Karpas-422 (cell line): ENCODE measurements at regions not wholly inside any gene's neighbourhood (a gene's known extent, or its start where the extent isn't known, plus 50 kb on each side); places are given as distances from the start of the nearest gene placed in this dataset.

Source experiments
- DNase-seq: peaks from one replicate; pipeline ENCODE4 v3.0.0-alpha.2; 2015
- H2AFZ ChIP-seq: fragments of 200-600 bp; sonication (generic); 2 replicates; pipeline ENCODE4 v1.6.1; 2014; ENCODE audit warnings: antibody characterized with exemption, low read length, mixed read lengths
- H3K27ac ChIP-seq: fragments of 200-600 bp; sonication (generic); 2 replicates; pipeline ENCODE4 v1.5.1; 2014; ENCODE audit warnings: mild to moderate bottlenecking, low read length, moderate library complexity
- H3K27me3 ChIP-seq: fragments of 200-600 bp; sonication (generic); 2 replicates; pipeline ENCODE4 v1.6.1; 2014; ENCODE audit warnings: low read length, mixed read lengths
- H3K36me3 ChIP-seq: fragments of 200-600 bp; sonication (generic); 2 replicates; pipeline ENCODE4 v1.6.1; 2014; ENCODE audit warnings: low read length, mixed read lengths; ENCODE audit not compliant: insufficient read depth
- H3K4me1 ChIP-seq: fragments of 200-600 bp; sonication (generic); 2 replicates; pipeline ENCODE4 v1.6.1; 2014; ENCODE audit warnings: mild to moderate bottlenecking, low read length, mixed read lengths
- H3K4me2 ChIP-seq: fragments of 200-600 bp; sonication (generic); 2 replicates; pipeline ENCODE4 v1.6.1; 2014; ENCODE audit warnings: low read length, low read depth, mild to moderate bottlenecking; ENCODE audit not compliant: poor library complexity, severe bottlenecking
- H3K4me3 ChIP-seq: fragments of 200-600 bp; sonication (generic); 2 replicates; pipeline ENCODE4 v1.5.1; 2014; ENCODE audit warnings: mild to moderate bottlenecking, antibody characterized with exemption, low read length, mixed read lengths
- H3K79me2 ChIP-seq: fragments of 200-600 bp; sonication (generic); 2 replicates; pipeline ENCODE4 v1.6.1; 2014; ENCODE audit warnings: mild to moderate bottlenecking, low read length, mixed read lengths
- H3K9ac ChIP-seq: fragments of 200-600 bp; sonication (generic); 2 replicates; pipeline ENCODE4 v1.6.0; 2014; ENCODE audit warnings: low read length
- H3K9me2 ChIP-seq: fragments of 200-600 bp; sonication (generic), shearing (Covaris generic); replicated peaks from 2 replicates; pipeline ENCODE4 v1.6.0; 2014; ENCODE audit warnings: mild to moderate bottlenecking, low read length, moderate library complexity; ENCODE audit not compliant: insufficient read depth
- H3K9me3 ChIP-seq: fragments of 300-700, 200-600 bp; sonication (generic); 2 replicates; pipeline ENCODE4 v1.6.1; 2014; ENCODE audit warnings: low read length, mixed read lengths
- H4K20me1 ChIP-seq: fragments of 200-600 bp; sonication (generic); 2 replicates; pipeline ENCODE4 v1.6.1; 2014; ENCODE audit warnings: mild to moderate bottlenecking, antibody characterized with exemption, low read length, low read depth; ENCODE audit not compliant: insufficient read depth

DNA sequence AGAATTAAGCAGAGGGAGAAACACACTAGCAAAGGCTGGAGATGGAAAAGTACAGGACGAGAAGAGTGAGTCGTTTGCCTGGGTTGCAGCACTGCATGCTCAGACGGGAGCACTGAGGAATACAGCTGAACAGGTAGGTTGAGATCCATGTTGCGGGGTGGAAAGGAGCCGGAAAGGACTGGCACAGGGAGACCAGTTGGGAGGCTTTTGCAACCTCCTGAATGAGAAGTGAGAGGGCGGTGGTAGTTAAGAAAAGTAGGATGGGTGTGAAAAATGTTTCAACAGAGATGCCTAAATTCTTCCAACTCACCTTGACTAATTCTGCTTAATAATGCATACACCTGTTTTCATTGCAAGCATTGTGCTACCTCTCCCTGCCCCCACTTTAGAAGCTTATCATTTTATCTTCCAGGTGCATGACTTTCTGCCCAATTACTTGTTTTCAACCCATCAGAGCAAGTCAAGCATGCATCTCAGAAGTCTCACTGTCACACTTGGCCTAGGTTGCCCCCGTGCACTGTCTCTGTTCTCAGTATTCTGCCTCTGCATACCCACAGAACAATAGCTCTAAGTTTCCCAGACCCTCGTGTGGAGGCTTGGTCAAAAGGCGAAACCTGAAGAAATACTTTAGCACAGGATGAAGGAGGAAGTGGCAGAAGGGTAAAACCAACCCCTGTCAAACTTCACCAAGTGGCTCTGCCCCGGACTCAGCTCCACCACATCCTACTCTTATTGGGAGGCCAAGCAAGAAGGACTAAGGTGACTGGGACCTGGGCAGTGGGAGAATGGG is 199.3 kb upstream of the BCL6 start:
- peak overlapping the region; percentile 97 for H3K27ac ChIP-seq
- no peaks in the 10 kb centered on the region for H3K9me3 ChIP-seq
- no peak overlapping the region for H2AFZ ChIP-seq
- no peaks in the 10 kb centered on the region for H4K20me1 ChIP-seq
- H3K4me3 ChIP-seq: peak overlapping the region; percentile 62
- peak; percentile 95 for DNase-seq
- no peaks in the 10 kb centered on the region for H3K79me2 ChIP-seq
- no peaks in the 10 kb centered on the region for H3K27me3 ChIP-seq
- peaks cover 100% of the 10 kb centered on the region for H3K4me1 ChIP-seq
- H3K9me2 ChIP-seq: no peaks in the 10 kb centered on the region
- no peaks in the 10 kb centered on the region for H3K36me3 ChIP-seq
- peak overlapping the region; percentile 77 for H3K4me2 ChIP-seq
- peak overlapping the region; percentile 84 for H3K9ac ChIP-seq

GRCh38 chr3:187945374-187945773 is 200.1 kb upstream of the BCL6 start:
- peaks cover 100% of the 10 kb centered on the region for H3K4me1 ChIP-seq
- H3K9ac ChIP-seq: peak overlapping the region; percentile 84
- H3K4me2 ChIP-seq: peak overlapping the region; percentile 77
- H4K20me1 ChIP-seq: no peaks in the 10 kb centered on the region
- peak overlapping the region; percentile 62 for H3K4me3 ChIP-seq
- H3K79me2 ChIP-seq: no peaks in the 10 kb centered on the region
- no peaks in the 10 kb centered on the region for H3K9me3 ChIP-seq
- DNase-seq: peak; percentile 94
- no peaks in the 10 kb centered on the region for H3K9me2 ChIP-seq
- no peaks in the 10 kb centered on the region for H3K36me3 ChIP-seq
- H3K27ac ChIP-seq: peak overlapping the region; percentile 97
- H3K27me3 ChIP-seq: no peaks in the 10 kb centered on the region
- no peak overlapping the region for H2AFZ ChIP-seq

GRCh38 chr3:187946163-187946691 is 201.0 kb upstream of the BCL6 start:
- H3K36me3 ChIP-seq: no peaks in the 10 kb centered on the region
- peak; percentile 93 for DNase-seq
- H3K4me1 ChIP-seq: peaks cover 100% of the 10 kb centered on the region
- H3K79me2 ChIP-seq: no peaks in the 10 kb centered on the region
- H4K20me1 ChIP-seq: no peaks in the 10 kb centered on the region
- H3K27me3 ChIP-seq: no peaks in the 10 kb centered on the region
- peak overlapping the region; percentile 97 for H3K27ac ChIP-seq
- H3K9me2 ChIP-seq: no peaks in the 10 kb centered on the region
- H3K9me3 ChIP-seq: no peaks in the 10 kb centered on the region
- peak overlapping the region; percentile 62 for H3K4me3 ChIP-seq
- peak overlapping the region; percentile 77 for H3K4me2 ChIP-seq
- peak overlapping the region; percentile 84 for H3K9ac ChIP-seq
- no peak overlapping the region for H2AFZ ChIP-seq

DNA sequence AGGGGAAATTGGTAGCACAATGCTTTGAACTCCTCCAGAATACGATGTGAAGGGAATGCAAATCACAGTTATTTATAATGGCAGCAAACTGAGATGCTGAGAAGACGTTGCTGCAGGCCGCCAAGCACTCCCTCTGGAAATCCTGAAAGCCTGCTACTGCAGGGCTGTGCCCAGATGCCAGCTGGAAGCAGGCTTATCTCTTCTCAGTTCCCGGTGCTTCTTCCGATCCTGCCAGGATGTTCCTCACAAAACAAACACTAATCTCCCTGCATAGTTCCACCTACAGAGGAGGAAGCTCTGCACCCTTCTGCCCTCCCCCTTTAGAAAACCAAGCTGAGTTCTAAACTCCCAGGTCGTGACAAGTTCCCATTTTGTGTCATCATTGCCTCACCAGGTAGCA is 201.7 kb upstream of the BCL6 start:
- peak overlapping the region; percentile 77 for H3K4me2 ChIP-seq
- no peaks in the 10 kb centered on the region for H3K79me2 ChIP-seq
- no peaks in the 10 kb centered on the region for H3K9me2 ChIP-seq
- no peaks in the 10 kb centered on the region for H3K36me3 ChIP-seq
- H3K4me1 ChIP-seq: peaks cover 100% of the 10 kb centered on the region
- peak overlapping the region; percentile 97 for H3K27ac ChIP-seq
- H3K9me3 ChIP-seq: no peaks in the 10 kb centered on the region
- H3K9ac ChIP-seq: peak overlapping the region; percentile 84
- peak overlapping the region; percentile 62 for H3K4me3 ChIP-seq
- H2AFZ ChIP-seq: no peak overlapping the region
- DNase-seq: peak; percentile 94
- no peaks in the 10 kb centered on the region for H4K20me1 ChIP-seq
- H3K27me3 ChIP-seq: no peaks in the 10 kb centered on the region

DNA sequence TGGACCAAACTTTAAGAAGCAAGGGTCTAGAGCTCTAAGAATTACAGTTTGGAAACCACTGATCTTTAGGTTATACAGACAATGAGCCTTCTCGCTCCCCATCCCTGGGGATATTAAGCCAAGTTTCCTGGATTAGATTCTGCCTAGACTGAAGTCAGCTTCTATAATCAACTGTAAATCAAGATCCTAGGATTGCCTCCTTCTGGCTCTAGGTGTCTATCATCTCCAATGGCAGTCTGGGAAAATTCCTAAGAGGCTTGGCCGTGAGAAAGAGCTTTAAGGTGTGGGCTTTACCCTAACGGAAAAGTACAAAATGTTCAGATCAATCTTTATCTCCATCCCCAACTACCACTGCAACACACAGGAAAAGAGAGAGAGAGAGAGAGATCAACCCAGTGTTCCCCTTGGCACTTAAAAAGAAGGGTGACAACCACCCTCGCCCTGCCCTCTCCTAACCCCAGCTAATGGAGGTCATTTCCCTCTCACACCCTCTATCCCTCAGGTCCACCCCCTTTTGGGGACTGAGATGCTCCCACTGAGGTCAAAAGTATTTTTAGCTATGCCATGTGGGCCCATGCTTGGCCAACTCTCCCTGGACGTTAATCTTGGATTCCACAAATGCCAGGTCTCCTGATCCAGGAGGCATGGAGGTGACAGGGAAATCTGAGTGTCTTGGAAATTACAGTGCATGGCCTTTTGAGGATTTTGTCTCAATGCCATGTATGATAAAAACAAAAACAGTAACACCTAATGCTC is 202.8 kb upstream of the BCL6 start:
- H3K4me1 ChIP-seq: peaks cover 100% of the 10 kb centered on the region

DNA sequence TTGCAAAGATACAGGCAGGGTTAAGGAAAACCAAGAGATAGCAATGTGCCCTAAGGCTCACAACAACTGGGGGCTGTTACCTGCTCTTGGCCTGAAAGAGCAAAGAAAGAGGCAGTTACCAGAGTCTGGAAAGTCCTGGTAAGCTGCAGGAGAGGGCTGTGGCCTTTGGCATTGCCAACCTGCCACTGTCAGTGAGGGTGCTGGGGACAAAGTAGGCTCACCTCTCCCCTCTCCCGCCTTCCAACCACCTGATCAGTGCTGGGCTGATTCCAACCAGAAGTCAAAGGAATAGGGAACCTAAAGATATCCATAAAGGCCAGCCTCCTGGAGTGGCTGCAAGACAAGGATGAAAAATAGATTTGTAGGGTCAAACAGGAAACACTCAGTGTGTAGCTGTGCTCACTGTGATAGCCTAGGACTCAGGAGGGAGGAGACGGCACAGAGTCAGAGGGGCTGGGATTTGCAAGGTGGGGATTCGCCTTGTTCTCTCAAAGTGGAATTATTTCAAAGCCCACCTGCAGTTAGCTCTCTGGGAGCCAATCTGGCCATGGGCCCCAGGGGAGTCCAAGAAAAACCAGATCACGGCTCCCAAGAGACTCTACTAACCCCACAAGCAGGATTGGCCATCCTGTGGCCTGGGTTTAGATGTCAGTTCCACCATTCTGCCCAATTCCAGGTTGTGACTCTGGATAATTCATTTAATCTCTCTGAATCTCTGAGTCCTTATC is 204.0 kb upstream of the BCL6 start:
- no peaks in the 10 kb centered on the region for H3K9me2 ChIP-seq
- peak overlapping the region; percentile 77 for H3K4me2 ChIP-seq
- H4K20me1 ChIP-seq: no peaks in the 10 kb centered on the region
- H3K36me3 ChIP-seq: no peaks in the 10 kb centered on the region
- H3K79me2 ChIP-seq: no peaks in the 10 kb centered on the region
- H3K27ac ChIP-seq: peak overlapping the region; percentile 97
- H2AFZ ChIP-seq: no peak overlapping the region
- H3K27me3 ChIP-seq: no peaks in the 10 kb centered on the region
- peak; percentile 92 for DNase-seq
- H3K4me3 ChIP-seq: no peak overlapping the region
- H3K4me1 ChIP-seq: peaks cover 100% of the 10 kb centered on the region
- H3K9me3 ChIP-seq: no peaks in the 10 kb centered on the region
- peak overlapping the region; percentile 84 for H3K9ac ChIP-seq

More for the DNA sequence above, 202.8 kb upstream of the BCL6 start:
- Histone ChIP-seq H3K4me2 (peak overlapping the region; percentile 77), H3K9me3 (no peaks in the 10 kb centered on the region), H3K9me2 (no peaks in the 10 kb centered on the region), H3K9ac (peak overlapping the region; percentile 84), H4K20me1 (no peaks in the 10 kb centered on the region), H3K36me3 (no peaks in the 10 kb centered on the region), H3K27me3 (no peaks in the 10 kb centered on the region), H3K27ac (peak overlapping the region; percentile 97), H2AFZ (no peak overlapping the region), H3K79me2 (no peaks in the 10 kb centered on the region), H3K4me3 (peak overlapping the region; percentile 62)
- no peak for DNase-seq

DNA sequence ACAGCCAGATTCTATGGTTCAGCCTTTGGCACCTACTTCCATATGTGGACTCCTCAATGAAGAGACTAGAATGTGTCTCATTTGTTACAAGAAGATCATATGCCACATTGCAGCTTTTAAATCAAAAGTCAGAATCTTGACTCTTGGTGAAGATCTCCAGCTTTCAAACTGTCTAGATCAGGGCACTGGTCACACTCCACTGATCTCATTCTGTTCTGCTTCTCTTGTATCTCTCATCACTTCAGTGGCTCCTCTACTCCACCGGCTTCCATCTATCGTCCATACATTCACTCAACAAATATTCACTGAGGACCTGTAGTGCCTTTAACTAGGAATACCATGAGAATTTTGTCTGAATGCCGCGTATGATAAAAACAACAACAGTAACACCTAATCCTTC is 203.3 kb upstream of the LPP start:
- peak overlapping the region; percentile 84 for H3K9ac ChIP-seq
- no peaks in the 10 kb centered on the region for H4K20me1 ChIP-seq
- H3K4me1 ChIP-seq: peaks cover 100% of the 10 kb centered on the region
- H2AFZ ChIP-seq: no peak overlapping the region
- peak overlapping the region; percentile 77 for H3K4me2 ChIP-seq
- no peaks in the 10 kb centered on the region for H3K27me3 ChIP-seq
- no peaks in the 10 kb centered on the region for H3K36me3 ChIP-seq
- peak overlapping the region; percentile 97 for H3K27ac ChIP-seq
- DNase-seq: peak; percentile 90
- H3K4me3 ChIP-seq: peak overlapping the region; percentile 10; the same call in 1 of the 2 replicates
- H3K9me3 ChIP-seq: no peaks in the 10 kb centered on the region
- H3K79me2 ChIP-seq: no peaks in the 10 kb centered on the region
- H3K9me2 ChIP-seq: no peaks in the 10 kb centered on the region
